EL (cell line): ENCODE measurements at regions not wholly inside any gene's neighbourhood (a gene's known extent, or its start where the extent isn't known, plus 50 kb on each side); places are given as distances from the start of the nearest gene placed in this dataset.
A peak's percentile ranks its signal among the peaks of the same experiment; 100 is the strongest.
"Not testable (repeated sequence)": the region's sequence is repeated elsewhere in the genome, so short reads cannot be mapped to it uniquely, and the experiment has no call there.

Experiments used
- DNase-seq: peaks from one replicate; pipeline ENCODE4 v3.0.0-alpha.2; 2016

GRCh38 chr15:69602921-69603320 lies 150.3 kb downstream of the RPLP1 start:
- DNase-seq, result no peak

GRCh38 chr15:69603369-69604071 lies 150.9 kb downstream of the RPLP1 start:
- DNase-seq, result no peak

- no peak for DNase-seq
These were observed 151.4 kb downstream of the RPLP1 start for GRCh38 chr15:69604072-69604411.

DNA sequence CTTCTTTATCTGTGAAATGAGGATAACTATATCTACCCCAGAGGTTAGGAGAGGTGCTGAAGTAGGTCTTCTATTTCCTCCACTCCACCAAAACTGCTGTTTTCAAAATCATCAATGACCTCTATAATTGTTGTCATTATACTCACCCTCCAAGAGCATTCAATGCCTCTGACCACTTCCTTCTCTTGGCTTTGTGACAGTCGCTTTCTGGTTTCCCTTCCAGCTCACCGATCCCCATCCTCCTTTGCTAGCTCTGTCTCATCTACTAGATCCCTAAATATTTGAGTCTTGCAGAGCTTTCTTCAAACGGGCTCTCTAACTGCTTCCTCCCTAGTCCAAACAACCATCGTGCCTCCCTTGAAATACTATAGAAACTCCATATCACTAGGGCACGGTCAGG lies 153.5 kb downstream of the RPLP1 start:
- DNase-seq, result no peak

DNA sequence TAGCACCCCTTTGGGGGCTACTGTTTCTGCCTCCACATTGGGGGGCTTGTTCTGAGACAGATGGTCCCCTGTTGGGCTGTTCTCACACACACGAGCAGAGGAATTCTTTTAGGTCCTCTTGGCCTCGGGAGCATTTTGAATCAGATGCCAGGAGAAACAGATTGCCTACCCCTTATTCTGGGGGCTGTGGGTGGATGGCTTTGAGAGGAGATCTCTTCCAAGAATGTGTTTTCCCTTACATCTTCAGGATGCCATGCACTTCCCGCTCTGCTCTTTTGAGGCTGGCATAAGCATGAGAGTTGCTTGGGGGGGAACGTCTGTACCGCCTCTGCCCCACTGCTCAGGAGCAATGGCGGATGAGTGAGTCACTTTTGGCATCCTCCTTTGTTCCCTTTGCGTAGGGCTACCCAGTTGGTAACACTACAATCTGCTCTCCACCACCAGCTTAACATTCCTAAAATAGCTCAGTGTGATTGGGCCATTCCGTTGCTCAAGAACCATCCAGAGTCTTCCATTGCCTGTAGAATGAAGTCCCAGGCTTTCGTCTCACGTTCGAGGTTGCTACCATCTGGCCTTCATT lies 154.4 kb downstream of the RPLP1 start:
- peak; percentile 23 for DNase-seq

- DNase-seq, result no peak
These were observed 156.0 kb downstream of the RPLP1 start for GRCh38 chr15:69608661-69609060.

GRCh38 chr15:69609176-69609575 lies 156.6 kb downstream of the RPLP1 start:
- peak; percentile 9 for DNase-seq

DNA sequence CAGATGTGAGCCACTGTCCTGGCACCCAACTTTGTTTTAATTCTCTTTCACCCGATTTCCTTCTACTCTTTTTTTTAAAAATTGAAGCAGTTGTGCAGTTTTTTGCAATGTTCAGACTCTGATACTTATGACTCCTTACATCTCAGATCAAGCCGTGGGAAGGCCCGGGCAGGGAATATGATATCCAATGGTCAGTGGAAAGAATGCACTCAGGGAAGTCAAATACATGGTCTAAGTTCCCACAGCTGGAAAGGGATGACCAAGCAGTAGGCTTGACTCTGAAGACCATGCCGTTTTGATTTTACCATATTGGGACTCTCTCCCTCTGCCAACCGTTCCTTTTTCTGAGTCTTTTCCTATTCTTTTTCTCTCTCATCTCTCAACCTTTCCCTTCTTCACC lies 157.2 kb downstream of the RPLP1 start:
- DNase-seq, result no peak

DNA sequence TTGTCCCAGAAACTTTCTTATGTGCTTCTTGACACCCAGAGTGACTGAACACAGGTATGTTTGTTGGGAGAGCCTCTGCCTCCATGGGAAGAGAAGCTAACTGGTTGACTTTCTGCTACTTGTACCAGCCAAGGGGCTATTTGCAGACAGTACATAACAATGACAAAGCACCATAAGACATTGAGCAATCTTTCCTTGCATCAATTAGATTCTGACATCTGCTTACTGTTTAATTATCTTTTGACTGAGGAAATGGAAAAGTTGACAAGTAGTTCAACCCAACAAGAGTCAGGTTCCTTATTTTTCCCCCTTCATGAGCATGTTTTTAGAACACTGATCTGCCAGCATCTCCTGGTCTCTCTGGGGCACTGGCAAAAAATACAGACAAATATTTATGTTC lies 157.7 kb downstream of the RPLP1 start:
- no peak for DNase-seq

DNA sequence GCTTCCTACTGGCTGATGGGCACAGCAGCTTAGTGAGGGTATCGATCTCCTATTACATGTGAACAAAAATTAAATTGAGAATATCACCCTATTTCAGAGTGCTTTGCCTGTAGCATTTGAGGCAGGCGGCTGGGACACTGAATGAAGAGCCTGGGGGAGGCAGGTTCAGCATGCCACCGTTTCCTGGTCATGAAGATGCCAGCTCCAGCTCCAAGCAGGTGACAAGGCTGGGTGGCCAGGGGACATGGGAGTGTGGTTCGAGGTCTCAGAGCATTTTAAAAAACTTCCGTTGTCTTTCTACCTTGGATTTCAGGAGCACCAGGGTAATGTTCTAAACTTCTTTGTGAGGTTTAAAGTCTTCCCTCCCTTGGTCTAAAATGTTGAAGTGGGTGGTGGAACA lies 158.2 kb downstream of the RPLP1 start:
- DNase-seq, result no peak

DNA sequence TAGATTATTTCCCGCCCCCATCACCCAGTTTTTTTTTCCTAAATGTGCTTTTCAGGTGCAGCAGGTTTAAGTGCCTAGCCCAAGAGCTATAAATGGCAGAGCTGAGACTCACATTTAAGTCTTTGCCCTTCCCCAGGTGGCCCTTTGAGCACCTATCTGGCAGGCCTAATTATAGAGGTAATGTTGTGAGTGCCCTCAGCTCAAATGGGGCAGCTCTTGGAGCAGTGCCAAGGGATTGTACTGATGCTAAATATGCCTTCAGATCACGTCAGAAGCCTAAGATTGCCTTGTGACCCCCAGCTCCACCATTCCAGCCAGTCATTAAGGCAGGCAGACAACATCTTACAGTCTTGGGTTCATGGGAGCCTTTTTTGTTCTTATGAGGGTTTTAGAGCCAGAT lies 159.5 kb downstream of the RPLP1 start:
- DNase-seq, result no peak

DNA sequence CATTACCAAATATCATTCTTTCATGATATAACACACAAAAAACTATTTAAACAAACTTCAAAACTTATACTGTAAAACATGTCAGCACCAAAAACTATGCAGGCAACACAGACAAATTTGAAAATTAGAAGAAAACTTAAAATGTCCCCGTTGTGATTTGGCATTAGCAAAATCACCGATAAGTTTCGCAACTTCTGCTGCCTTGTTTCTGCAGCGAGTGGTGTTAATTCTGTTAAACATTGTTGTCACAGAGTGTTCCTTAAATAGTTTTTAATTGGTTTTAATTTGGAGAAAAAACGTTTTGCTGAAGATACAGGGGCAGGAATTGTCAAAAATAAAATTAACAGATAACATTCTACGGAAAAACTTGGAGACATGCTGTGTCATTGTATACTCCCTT lies 160.6 kb downstream of the RPLP1 start:
- DNase-seq, result no peak

- no peak for DNase-seq
These were observed 161.4 kb downstream of the RPLP1 start for GRCh38 chr15:69613988-69614387.

DNA sequence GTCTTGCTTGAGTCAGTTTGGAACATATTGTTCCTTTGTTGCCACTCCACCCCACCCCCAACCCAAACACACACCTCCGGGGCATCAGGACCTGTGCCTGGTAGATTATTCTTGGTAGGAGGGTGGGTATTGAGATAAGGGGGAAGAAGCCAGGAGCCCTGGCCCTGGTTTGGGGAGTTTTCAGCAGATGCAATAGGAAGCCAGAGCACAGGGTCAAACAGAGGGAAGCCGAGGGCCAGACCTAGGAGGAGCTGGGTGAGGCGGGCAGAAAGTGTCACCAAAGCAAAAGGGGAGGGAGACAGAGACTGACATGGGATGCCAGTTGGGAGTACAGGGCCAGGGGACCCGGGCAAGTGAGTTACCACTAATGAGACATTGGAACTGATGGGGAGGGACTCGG lies 163.1 kb downstream of the RPLP1 start:
- no peak for DNase-seq

GRCh38 chr15:69616558-69616957 lies 163.9 kb downstream of the RPLP1 start:
- no peak for DNase-seq

GRCh38 chr15:69617144-69617543 lies 164.5 kb downstream of the RPLP1 start:
- not testable (repeated sequence) for DNase-seq

DNA sequence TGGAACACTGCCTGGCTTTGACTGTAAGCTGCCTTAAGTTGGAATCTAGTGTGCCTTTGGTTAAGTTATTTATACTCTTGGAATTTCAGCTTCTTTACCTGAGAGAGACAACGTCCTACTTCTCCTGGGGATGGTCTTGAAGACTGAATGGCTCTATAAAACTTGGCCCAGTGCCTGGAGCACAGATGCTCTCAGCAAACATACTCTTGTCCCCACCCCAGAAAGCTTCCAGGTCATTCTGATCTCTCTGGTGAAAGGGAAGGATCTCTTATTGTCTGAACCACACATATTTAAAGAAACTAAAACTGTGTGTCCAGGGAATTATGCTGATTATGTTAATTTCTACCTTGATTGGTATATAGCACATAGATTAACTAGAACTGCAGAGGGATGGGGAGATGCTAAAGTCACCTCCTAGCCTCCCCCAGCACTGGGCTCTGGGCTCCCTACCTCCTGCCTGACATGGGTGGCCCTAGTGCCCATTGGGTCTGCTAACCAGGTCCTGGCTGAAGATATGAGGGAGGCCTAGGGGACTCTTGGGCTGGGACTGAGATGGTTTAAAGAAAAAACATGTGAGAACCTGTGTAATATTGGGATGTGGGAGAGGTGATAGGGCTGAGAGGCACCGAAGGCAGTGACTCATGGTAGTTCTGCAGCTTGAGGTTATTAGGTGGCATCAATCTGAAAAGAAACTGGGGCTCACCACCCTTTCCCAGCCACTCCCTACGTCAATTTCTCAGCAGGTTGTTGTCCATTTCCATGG lies 171.0 kb downstream of the RPLP1 start:
- DNase-seq, result no peak

DNA sequence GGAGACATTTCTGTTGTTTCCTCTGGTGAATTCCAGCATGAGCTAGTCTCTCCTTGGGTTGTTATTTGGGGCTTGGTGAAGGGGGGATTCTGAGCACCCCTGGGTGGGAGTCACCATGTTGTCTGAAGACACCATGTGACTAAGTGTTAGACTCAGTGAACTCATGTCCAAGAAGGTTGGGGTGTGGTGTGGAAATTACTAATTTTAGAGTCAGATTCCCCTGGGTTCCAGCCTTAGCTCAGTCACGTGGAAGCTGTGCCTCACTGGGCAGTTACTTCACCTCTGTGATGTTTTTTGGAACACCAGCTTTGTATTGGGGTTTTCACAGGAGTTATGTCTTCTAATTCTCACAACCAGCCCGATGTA lies 171.5 kb downstream of the RPLP1 start:
- no peak for DNase-seq

DNA sequence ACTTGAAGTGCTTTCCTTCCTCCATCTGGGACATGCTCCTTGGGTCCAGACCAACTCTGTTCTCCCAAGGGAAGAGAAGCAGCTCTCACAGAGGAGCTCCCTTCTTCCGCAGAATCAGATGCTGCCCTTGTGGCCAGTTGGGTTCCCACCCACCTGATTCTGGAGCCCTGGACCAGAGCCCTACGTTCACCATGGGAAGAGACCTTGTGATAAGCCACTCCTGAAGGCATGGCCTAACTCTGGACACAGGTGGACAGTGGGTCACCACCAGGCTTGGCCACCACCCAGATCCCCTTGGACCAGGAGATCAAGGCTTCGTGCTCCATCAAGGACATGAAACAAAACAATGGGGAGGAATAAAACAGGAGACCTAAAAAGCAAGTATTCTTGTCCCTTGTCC lies 172.2 kb downstream of the RPLP1 start:
- DNase-seq, result no peak

DNA sequence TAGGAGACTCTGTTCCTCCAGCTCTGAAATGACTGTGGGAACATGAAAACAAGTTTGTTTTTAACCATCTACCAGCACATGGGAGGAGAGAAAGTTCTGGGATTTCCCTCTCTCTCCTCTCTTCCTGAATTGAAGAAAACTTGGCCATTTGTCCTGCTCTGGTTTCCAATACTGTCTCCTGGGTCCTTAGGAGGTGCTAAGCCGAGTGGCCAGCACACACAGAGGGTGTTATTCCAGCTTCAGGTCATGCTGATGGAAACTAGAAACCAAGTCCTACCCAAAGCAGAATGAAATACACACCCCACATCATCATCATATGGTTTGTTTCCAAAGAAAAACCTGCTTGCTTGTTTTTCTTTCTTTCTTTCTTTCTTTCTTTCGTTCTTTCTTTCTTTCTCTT lies 172.7 kb downstream of the RPLP1 start:
- DNase-seq, result no peak

GRCh38 chr15:69626095-69627066 lies 173.8 kb downstream of the RPLP1 start:
- no peak for DNase-seq

- no peak for DNase-seq
These were observed 175.0 kb downstream of the RPLP1 start for GRCh38 chr15:69627548-69628158.
